CD4-positive, alpha-beta T cell treated with Interferon alpha-2 for 1 hour (primary cell): ENCODE measurements at regions not wholly inside any gene's neighbourhood (a gene's known extent, or its start where the extent isn't known, plus 50 kb on each side); places are given as distances from the start of the nearest gene placed in this dataset.
A peak's percentile ranks its signal among the peaks of the same experiment; 100 is the strongest.
"Not testable (repeated sequence)": the region's sequence is repeated elsewhere in the genome, so short reads cannot be mapped to it uniquely, and the experiment has no call there.

Source experiments
- DNase-seq, 2 donors: peaks; one replicate each; pipeline ENCODE4 v3.0.0-alpha.2; 2020 to 2022

GRCh38 chr1:221478050-221478949 is 263.6 kb downstream of the DUSP10 start:
- DNase-seq = peak; percentile 38 to 58

DNA sequence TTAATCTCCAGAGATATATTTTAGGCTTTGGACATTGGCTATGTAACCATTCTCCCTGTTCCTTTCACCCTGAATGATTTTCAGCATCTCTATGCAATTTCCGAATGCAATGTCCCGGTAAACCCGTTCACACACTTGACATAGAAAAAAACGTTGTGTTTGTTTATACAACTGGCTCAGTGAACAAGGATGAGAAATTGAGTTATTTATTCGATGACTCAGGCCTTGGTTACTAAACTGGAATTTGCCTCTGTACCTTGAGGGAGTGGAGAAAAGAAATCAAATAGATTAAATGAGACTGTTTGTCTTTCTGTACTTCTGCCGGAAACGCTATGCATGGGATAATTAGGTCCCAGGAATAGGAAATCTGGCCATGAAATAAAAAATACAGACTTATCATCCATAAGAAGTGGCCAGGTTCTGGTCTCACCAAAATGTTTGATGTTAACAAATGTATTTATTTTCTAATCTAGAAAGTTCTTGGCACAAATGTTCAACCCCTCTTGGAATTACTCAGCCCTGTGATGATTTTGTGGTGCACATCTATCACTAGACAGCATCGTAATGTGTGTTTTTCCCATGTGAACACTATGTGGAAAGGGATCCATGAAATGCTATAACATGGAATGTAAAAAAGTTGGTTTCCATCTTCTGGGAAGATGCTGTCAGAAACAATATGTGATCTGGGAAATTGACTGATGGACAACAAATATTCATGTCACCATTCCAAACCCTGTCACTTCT is 253.9 kb downstream of the DUSP10 start:
- DNase-seq = no peak

GRCh38 chr1:221488550-221488949 is 253.3 kb downstream of the DUSP10 start:
- DNase-seq = no peak

- DNase-seq = no peak
Measured at GRCh38 chr1:221494670-221495069, 247.2 kb downstream of the DUSP10 start.

- DNase-seq = no peak
Measured at GRCh38 chr1:221497046-221497445, 244.8 kb downstream of the DUSP10 start.

GRCh38 chr1:221503268-221503667 is 238.6 kb downstream of the DUSP10 start:
- no peak for DNase-seq

- no peak for DNase-seq
Measured at GRCh38 chr1:221509575-221510355, 232.1 kb downstream of the DUSP10 start.

DNA sequence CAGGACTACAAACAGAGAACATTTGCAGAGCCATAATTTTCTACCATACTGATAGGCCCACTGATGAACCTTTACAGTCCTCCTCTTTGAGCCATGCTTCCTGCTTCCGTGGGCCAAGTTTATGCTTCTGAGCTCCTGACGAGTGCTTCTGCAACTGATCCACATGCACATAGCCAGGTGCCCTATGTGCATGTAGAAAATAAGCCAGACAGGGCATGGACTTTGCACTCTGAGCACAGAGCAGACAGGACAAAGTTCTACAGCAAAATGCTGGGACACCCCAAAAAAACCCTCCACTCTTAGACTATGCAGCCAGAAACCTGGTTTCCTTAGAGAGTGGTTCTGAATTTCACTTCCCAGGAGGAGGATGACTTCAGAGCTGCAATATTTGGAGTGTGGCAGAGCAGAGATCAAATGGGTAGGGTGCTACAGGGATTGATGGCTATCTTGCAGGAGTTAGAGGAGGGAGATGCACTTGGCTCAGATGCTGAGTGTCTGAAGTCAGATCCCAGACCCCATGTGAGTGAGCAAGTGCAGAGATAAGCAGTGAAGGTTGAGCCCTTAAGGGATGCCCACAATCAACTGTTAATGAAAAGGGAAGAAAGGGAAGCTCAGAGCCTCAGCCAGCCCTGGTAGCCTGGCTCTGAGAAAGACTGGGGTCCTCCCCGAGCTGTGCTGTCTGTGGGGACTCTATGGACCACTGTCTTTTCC is 230.9 kb downstream of the DUSP10 start:
- DNase-seq = no peak

DNA sequence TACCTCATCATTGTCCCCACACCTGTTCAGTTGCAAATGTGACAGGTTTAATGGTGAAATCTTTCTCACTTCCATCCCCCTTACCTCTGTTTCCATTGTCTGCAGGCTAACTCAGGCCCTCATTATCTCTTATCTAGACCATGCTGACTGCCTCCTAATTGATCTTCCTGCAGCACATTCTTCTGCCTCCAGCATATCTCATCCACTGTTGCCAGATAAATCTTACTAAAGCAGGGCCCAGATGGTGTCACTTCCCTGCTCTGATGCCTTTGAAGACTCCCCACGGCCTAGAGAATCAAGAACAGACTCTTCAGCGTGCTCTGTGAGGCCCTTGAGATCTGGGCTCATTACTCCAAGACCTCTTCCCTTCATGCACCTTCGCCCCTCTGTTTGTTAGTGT is 230.1 kb downstream of the DUSP10 start:
- DNase-seq = no peak

DNA sequence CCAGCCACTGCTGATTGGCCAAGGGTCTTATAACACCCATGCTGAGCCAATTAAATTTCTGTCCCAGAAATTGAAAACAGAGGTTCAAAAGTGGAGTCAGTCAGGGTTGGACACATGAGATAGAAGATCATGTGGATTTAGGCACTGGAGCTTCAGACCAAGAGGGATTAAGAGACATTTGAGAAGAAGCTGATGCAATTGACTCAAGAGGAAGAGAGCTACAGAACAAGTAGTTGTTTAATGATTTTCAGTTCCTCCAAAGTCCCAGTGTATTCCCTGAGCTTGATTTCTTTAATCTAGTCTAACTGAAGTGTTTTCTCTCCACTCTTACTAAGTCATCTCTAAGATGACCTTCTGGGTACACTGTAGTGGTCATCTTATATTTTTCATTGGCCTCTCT is 227.1 kb downstream of the DUSP10 start:
- no peak for DNase-seq

- no peak for DNase-seq
Measured at GRCh38 chr1:221515496-221515895, 226.4 kb downstream of the DUSP10 start.

GRCh38 chr1:221517961-221518360 is 223.9 kb downstream of the DUSP10 start:
- no peak for DNase-seq

GRCh38 chr1:221520250-221520649 is 221.6 kb downstream of the DUSP10 start:
- DNase-seq = no peak

DNA sequence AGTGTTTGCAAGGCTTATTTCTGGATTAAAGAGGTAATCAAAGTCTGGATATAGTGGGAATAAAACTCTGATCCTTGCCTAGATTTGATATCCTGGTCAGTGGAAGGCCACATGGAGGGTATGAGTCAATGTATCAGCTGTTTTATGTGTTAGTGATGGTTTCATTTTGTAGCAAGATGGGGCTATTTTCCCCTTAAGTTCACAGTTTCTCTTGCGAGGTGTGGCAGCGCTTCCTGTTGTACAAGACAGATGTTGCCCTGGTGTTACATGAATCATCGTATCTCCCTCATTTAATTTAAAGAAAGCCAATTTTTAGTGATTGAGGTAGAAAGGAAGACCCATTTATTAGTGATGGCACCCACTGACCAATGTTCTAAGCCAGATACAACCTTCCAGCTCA is 220.2 kb downstream of the DUSP10 start:
- peak in 1 of 2 donors; percentile 20 for DNase-seq

DNA sequence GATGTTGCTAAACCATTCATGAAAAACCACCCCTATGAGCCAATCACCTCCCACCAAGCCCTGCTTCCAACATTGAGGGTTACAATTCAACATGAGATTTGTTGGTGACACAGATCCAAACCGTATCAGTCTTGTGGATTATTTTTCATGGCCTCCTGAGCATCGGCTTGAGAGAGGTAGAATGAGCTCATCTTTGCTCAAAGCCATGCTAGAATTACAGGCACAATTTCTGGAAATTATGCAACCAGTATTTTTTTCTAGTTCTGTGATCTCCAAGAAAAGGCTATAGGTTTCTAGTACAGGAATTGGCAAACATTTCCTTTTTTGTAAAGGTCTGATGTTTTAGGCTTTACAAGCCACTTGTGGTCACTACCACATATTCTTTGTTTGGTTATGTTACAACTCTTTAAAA is 219.4 kb downstream of the DUSP10 start:
- no peak for DNase-seq

DNA sequence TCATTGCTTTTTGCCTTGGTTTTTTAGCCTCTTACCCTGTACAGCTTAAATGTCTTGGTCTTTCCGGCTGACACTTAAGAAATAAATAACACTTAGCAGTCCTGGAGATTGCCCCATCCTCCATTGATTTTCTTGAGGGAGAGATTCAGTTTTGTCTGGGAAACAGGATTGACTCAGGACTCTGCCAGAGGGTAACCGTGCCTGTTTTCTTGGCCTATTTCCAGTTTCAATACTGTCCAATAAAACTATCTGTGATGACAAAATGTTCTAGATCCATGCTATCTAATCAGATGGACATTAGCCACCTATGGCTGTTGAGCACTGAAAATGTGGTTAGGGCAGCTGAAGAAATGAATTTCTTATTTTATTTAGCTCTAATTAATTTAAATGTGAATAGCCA is 216.1 kb downstream of the DUSP10 start:
- no peak for DNase-seq

- no peak for DNase-seq
Measured at GRCh38 chr1:221527302-221527701, 214.6 kb downstream of the DUSP10 start.

GRCh38 chr1:221527886-221528624 is 213.8 kb downstream of the DUSP10 start:
- no peak for DNase-seq

GRCh38 chr1:221530159-221530558 is 211.7 kb downstream of the DUSP10 start:
- DNase-seq = not testable (repeated sequence)

- DNase-seq = no peak
Measured at GRCh38 chr1:221530791-221531190, 211.1 kb downstream of the DUSP10 start.

DNA sequence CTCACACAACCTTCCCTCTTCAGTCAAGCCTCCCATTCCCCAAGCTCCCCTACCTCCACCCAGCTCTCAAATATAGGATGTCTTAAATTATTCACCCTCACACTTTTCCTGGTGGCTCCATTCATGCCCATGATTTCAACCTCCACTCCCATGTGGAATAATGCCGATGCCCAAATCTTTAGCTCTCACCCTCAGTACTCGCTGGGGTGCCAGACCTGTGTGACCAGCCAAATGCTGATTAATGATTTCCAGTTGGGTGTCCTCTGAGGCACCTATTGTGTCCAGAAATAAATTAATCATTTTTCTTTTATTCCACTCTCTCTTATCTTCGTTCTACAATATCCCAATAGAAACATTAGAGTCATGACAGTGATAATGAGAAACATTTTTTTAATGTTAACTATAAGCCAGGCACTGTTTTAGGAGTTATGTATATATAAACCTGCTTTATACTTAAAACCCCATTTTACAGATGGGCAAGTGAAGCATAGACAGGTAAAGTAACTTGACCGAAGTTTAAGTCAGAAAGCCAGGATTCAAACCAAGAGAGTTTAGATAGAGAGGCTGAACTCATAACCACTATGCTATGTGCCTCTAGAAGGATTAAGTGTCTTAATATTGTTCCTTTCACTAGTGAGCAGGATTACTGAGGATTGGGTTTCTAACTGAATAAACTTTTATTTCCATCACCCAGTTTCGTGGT is 209.7 kb downstream of the DUSP10 start:
- no peak for DNase-seq
